Breast epithelium (tissue), 4 donors: ENCODE measurements at regions not wholly inside any gene's neighbourhood (a gene's known extent, or its start where the extent isn't known, plus 50 kb on each side); places are given as distances from the start of the nearest gene placed in this dataset.

Source experiments
- DNase-seq, 2 donors: peaks; one replicate each; pipeline ENCODE4 v3.0.0-alpha.2; 2019; ENCODE audit warnings: low spot score in 2 of 2
- H3K27ac ChIP-seq, 2 donors: fragments of 200-600 bp; sonication (generic) in 1 of 2; one replicate each; pipeline ENCODE4 v1.5.1; 2016 to 2019; ENCODE audit warnings: mild to moderate bottlenecking in 1 of 2
- H3K27me3 ChIP-seq, 2 donors: fragments of 200-600 bp; sonication (generic) in 1 of 2; one replicate each; pipeline versions ENCODE4 v1.5.1 to v1.6.0; 2017 to 2019; ENCODE audit warnings: control low read depth in 1 of 2, mild to moderate bottlenecking in 1 of 2
- H3K36me3 ChIP-seq: fragments of 200-600 bp; one replicate; pipeline ENCODE4 v1.5.1; 2019
- H3K4me1 ChIP-seq, 2 donors: fragments of 200-600 bp; sonication (generic); one replicate each; pipeline ENCODE4 v1.5.1; 2016 to 2019; ENCODE audit warnings: control low read depth in 1 of 2
- H3K4me3 ChIP-seq, 3 donors: fragments of 200-600 bp; sonication (generic); 1 replicate in 2 of 3; 2 replicates in 1 of 3; pipeline ENCODE4 v1.5.1; 2016 to 2019; ENCODE audit warnings: mild to moderate bottlenecking in 3 of 3, moderate library complexity in 2 of 3
- H3K9me3 ChIP-seq, 2 donors: fragments of 200-600 bp; sonication (generic) in 1 of 2; one replicate each; pipeline ENCODE4 v1.5.1; 2016 to 2019; ENCODE audit warnings: control low read depth in 1 of 2
- CTCF ChIP-seq, 3 donors: fragments of 450-650 bp; IDR thresholded peaks; one replicate each; pipeline ENCODE4 v1.5.1; 2016 to 2017; ENCODE audit warnings: antibody characterized with exemption in 3 of 3, mild to moderate bottlenecking in 3 of 3, moderate library complexity in 3 of 3
- POLR2A ChIP-seq: fragments of 450-650 bp; IDR thresholded peaks from one replicate; pipeline ENCODE4 v1.6.1; 2016; ENCODE audit warnings: antibody characterized with exemption, mild to moderate bottlenecking, moderate library complexity
- POLR2AphosphoS5 ChIP-seq, 3 donors: sonication (generic); formaldehyde crosslinking; IDR thresholded peaks; one replicate each; pipeline ENCODE4 v1.6.1; 2017; ENCODE audit warnings: antibody characterized with exemption in 3 of 3
- intact Hi-C: fragments of 100-400 bp; cut with DNase I; formaldehyde crosslinking; loops from one replicate; pipeline ENCODE4 v1.15.1; 2023; ENCODE audit warnings: low total_unique reads

- no peaks in the 10 kb centered on the region for H3K36me3 ChIP-seq
- intact Hi-C loops, result no loop called here
- no peak overlapping the region for H3K27ac ChIP-seq
- H3K4me3 ChIP-seq, result no peak overlapping the region
- no peaks in the 10 kb centered on the region for H3K4me1 ChIP-seq
- no peaks in the 10 kb centered on the region for H3K27me3 ChIP-seq
- H3K9me3 ChIP-seq, result no peaks in the 10 kb centered on the region
- no peak for DNase-seq
- TF ChIP-seq CTCF (IDR thresholded peaks at IDR 0.05) (no peak), POLR2AphosphoS5 (IDR thresholded peaks at IDR 0.05) (no peak), POLR2A (no peak)
These were observed 81.4 kb upstream of the PLPPR5 start for GRCh38 chr1:99086057-99086456.

- no peaks in the 10 kb centered on the region for H3K27me3 ChIP-seq
- intact Hi-C loops, result no loop called here
- TF ChIP-seq POLR2A (no peak), CTCF (IDR thresholded peaks at IDR 0.05) (no peak), POLR2AphosphoS5 (IDR thresholded peaks at IDR 0.05) (no peak)
- no peaks in the 10 kb centered on the region for H3K4me1 ChIP-seq
- no peak for DNase-seq
- H3K9me3 ChIP-seq, result peaks cover 4 to 17% of the 10 kb centered on the region in 2 donors
- H3K27ac ChIP-seq, result no peak overlapping the region
- H3K4me3 ChIP-seq, result no peak overlapping the region
- no peaks in the 10 kb centered on the region for H3K36me3 ChIP-seq
These were observed 93.9 kb upstream of the PLPPR5 start for GRCh38 chr1:99098589-99098988.

- no peaks in the 10 kb centered on the region for H3K36me3 ChIP-seq
- TF ChIP-seq CTCF (IDR thresholded peaks at IDR 0.05), result no peak
- TF ChIP-seq POLR2AphosphoS5 (IDR thresholded peaks at IDR 0.05), result no peak
- TF ChIP-seq POLR2A, result no peak
- H3K27ac ChIP-seq, result no peak overlapping the region
- H3K27me3 ChIP-seq, result no peaks in the 10 kb centered on the region
- H3K4me3 ChIP-seq, result no peak overlapping the region
- intact Hi-C loops, result no loop called here
- no peaks in the 10 kb centered on the region for H3K9me3 ChIP-seq
- no peaks in the 10 kb centered on the region for H3K4me1 ChIP-seq
- no peak for DNase-seq
These were observed 101.6 kb upstream of the PLPPR5 start for GRCh38 chr1:99106274-99106673.

- H3K4me1 ChIP-seq, result no peaks in the 10 kb centered on the region
- intact Hi-C loops, result no loop called here
- no peak for DNase-seq
- no peak for TF ChIP-seq CTCF (IDR thresholded peaks at IDR 0.05)
- no peak for TF ChIP-seq POLR2AphosphoS5 (IDR thresholded peaks at IDR 0.05)
- TF ChIP-seq POLR2A, result no peak
- H3K36me3 ChIP-seq, result no peaks in the 10 kb centered on the region
- H3K9me3 ChIP-seq, result no peaks in the 10 kb centered on the region
- H3K27me3 ChIP-seq, result no peaks in the 10 kb centered on the region
- no peak overlapping the region for H3K4me3 ChIP-seq
- no peak overlapping the region for H3K27ac ChIP-seq
These were observed 103.0 kb upstream of the PLPPR5 start for GRCh38 chr1:99107680-99108079.

GRCh38 chr1:99110140-99111041 lies 105.7 kb upstream of the PLPPR5 start:
- Histone ChIP-seq H3K4me3 (no peak overlapping the region), H3K36me3 (no peaks in the 10 kb centered on the region), H3K9me3 (no peaks in the 10 kb centered on the region), H3K4me1 (no peaks in the 10 kb centered on the region), H3K27me3 (no peaks in the 10 kb centered on the region), H3K27ac (no peak overlapping the region)
- no peak for TF ChIP-seq POLR2A
- no peak for TF ChIP-seq CTCF (IDR thresholded peaks at IDR 0.05)
- no peak for TF ChIP-seq POLR2AphosphoS5 (IDR thresholded peaks at IDR 0.05)
- no peak for DNase-seq
- intact Hi-C loops, result no loop called here
